ENCODE measurements at regions not wholly inside any gene's neighbourhood (a gene's known extent, or its start where the extent isn't known, plus 50 kb on each side); places are given as distances from the start of the nearest gene placed in this dataset.

- DNase-seq (ENCODE audit: low read depth in 1 of 2, low spot score in 1 of 2), result no peak
These were observed 429.1 kb upstream of the ARGLU1 start for GRCh38 chr13:106996867-106997618.

- no peak for DNase-seq (ENCODE audit: low read depth in 1 of 2, low spot score in 1 of 2)
These were observed 422.7 kb upstream of the ARGLU1 start for GRCh38 chr13:106990594-106990993.

DNA sequence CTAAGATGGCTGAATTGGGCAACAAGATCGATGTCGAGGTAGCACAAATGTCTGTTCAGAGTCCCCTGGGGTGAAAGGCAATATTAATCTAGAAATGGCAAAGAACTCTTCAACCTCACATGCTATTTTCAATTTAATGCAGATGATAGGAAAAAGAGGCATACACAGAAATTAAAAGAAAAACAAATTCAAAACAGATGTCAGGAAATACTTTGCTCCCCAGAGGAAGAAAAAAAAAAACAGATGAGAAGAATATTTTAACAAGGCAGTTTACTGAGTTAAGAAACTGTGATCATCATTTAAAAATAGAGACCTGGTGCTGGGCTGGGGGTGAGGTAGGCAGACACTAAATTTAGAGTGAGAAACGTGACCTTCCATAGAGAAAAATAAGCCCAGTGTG lies 421.9 kb upstream of the ARGLU1 start:
- no peak for DNase-seq (ENCODE audit: low read depth in 1 of 2, low spot score in 1 of 2)

GRCh38 chr13:106987427-106987785 lies 419.5 kb upstream of the ARGLU1 start:
- no peak for DNase-seq (ENCODE audit: low read depth in 1 of 2, low spot score in 1 of 2)

DNA sequence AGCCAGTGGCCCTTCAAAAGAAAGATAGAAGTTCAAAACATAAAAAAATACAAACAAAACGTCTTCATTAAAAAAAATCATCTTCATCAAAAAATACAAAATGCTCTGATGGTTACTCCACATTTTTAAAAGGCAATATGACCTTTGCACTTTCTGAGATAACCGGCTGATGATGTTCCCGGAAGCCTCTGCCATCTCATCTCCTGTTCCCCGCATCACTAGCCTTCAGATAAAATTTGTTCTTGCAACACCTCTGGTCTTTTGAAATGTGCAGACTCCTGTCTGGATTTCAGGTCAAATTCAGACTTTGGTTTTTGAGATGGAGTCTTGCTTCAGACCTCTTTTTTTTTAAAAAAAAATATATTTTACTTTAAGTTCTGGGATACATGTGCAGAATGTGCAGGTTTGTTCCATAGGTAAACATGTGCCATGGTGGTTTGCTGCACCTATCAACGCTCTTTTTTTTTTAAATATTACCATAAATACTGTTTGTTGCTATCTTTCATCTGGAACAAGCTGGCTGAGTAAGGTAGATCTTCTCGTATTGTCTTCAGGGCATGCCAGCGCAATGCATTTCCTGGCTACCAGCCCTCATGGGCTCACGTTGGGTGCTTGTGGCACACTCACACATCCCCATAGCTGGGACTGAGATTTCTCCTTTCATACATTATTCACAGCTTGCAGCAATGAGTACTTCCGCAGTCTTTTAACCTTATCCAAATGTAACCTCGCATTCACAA lies 418.9 kb upstream of the ARGLU1 start:
- no peak for DNase-seq (ENCODE audit: low read depth in 1 of 2, low spot score in 1 of 2)

GRCh38 chr13:106986033-106986484 lies 418.1 kb upstream of the ARGLU1 start:
- no peak for DNase-seq (ENCODE audit: low read depth in 1 of 2, low spot score in 1 of 2)

GRCh38 chr13:106985481-106985880 lies 417.5 kb upstream of the ARGLU1 start:
- DNase-seq (ENCODE audit: low read depth in 1 of 2, low spot score in 1 of 2), result no peak

DNA sequence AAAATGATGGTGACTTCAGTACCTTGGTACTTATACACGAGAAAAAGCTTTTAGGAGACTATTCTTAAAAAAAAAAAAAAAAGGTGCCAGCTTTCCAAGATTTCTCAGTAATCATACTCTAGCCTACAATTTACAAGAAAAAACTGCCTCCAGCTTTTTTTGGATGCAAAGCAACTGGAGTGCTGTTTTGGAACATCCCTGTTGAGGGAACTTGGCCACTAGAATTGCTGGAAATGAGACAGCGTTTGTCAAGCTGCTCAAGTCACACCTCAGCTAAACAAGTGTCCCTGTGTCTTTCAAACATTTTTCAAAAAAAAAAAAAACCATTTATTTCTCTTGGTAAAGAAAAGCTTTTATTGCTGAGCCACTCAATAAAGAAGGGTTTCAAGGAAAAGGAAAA lies 413.1 kb upstream of the ARGLU1 start:
- DNase-seq (ENCODE audit: low read depth in 1 of 2, low spot score in 1 of 2), result no peak

DNA sequence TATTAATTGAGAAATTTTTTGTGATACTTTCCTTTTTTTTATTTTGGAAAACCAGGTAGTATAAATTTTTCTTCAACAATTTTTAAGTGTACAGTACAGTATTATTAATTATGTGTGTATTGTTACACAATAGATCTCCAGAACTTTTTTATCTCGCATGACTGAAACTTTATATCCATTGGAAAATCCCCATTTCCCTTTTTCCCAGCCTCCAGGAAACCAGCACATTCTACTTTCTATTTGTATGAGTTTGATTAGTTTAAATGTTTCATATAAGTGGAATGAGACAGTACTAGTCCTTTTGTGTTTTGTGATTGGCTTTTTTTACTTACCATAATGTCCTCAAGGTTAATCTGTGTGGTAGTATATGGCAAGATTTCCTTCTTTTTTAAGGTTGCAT lies 399.5 kb upstream of the ARGLU1 start:
- no peak for DNase-seq (ENCODE audit: low read depth in 1 of 2, low spot score in 1 of 2)

DNA sequence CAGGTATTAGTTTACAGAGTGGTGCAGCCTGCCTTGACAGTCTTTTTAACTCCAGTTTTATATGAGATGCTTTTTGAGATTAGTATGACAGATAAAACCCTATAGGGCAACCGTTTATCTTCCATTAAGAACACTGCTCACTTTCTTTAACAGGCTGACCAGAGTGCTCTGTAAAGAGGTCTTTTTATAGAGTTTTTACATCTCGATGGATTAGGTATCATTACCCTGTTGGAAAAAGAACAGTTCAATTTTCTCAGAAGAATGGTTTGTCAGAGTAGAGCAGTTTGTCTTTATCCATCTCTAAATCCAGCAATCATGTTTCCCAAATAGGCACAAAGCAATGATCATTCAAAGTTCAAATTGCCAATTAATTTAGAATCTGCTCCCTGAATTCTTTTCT lies 395.2 kb upstream of the ARGLU1 start:
- no peak for DNase-seq (ENCODE audit: low read depth in 1 of 2, low spot score in 1 of 2)

- DNase-seq (ENCODE audit: low read depth in 1 of 2, low spot score in 1 of 2), result no peak
These were observed 393.7 kb upstream of the ARGLU1 start for GRCh38 chr13:106961651-106962050.

DNA sequence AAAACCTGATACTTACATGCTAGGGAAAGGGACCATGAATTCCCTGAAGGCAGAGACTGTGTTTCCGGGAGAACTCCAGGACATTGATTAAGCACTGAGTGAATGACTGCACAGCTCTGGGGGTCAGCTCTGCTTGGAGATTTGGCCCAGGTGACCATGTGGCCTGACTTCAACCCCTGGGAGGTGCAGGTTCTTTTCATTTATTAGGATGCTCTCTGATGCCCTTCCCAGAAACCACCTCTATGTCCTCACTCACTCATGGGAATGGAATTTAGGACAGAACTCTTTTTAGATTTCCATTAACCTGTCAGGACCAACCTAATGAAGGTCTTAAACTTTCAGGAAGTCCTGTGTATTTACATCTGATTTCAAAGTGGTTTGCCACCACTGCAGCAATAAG lies 393.3 kb upstream of the ARGLU1 start:
- DNase-seq (ENCODE audit: low read depth in 1 of 2, low spot score in 1 of 2), result no peak

DNA sequence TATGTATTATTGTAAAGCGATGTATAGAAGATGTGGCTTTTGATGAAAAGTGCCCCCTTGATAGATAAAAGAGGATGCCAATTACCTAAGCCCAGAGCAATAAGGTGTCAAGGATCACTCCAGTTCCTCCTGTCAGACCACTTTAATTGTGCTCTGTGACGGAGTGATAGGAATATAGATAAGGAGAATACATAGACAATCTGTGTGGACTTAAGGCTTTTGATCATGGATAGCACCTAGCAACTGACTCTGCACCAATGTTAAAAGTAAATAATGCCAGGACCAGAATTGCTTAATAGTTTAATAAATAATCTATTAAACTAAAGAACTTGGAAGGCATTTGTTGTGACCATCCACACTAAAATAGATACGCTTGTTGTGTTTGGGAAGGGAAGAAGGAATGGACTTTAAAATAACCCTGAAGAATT lies 390.7 kb upstream of the ARGLU1 start:
- DNase-seq (ENCODE audit: low read depth in 1 of 2, low spot score in 1 of 2), result no peak

DNA sequence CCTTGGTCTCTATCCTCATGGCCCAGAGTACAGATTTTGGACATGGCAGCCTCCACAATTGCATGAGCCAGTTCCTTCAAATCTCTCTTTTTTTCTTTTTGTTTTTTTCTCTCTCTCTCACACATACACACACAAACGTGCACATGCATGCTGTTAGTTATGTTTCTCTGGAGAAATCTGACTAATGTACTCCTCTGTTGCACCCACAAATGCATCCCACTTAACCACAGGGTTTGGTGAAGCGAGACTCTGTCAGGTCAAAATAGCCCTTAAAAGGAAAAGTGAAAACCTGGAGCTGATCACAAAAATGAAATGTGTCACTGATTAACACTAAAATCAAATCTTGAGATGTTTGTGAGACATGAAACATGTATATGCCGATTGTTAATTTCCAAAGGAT lies 374.6 kb upstream of the ARGLU1 start:
- no peak for DNase-seq (ENCODE audit: low read depth in 1 of 2, low spot score in 1 of 2)

DNA sequence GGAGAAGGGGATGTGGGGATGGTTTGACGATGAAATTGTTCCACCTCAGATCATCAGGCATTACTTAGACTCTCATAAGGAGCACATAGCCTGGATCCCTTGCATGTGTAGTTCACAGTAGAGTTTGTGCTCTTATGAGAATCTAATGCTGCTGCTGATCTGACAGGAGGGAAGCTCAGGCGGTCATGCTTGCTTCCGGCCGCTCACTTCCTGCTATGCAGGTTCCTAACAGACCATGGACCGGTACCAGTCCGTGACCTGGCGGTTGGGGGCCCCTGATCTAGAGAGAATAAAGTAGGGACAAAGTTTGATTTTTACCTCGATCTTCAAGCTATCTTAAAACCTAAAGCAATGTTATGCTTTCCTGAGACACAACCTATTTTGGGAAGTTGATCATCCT lies 373.8 kb upstream of the ARGLU1 start:
- DNase-seq (ENCODE audit: low read depth in 1 of 2, low spot score in 1 of 2), result no peak

DNA sequence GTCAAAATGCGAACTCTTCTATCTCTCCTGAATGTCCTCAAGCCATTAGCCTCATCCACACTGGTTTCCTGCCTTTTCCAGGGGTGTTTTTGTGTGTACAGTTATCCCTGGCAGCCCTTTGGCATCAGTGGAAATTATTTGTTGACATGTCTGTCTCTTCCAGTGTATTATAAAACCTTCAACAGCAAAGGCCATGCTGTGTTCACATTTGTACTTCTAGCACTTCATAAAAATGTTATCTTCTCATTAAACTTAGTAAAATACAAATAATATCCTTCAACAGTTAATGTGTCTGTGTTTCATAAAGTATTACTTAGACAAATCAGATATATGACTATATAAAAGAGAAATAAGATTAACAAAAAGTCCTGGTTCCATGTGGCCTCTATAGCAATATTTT lies 359.5 kb upstream of the ARGLU1 start:
- no peak for DNase-seq (ENCODE audit: low read depth in 1 of 2, low spot score in 1 of 2)

GRCh38 chr13:106922384-106922783 lies 354.4 kb upstream of the ARGLU1 start:
- DNase-seq (ENCODE audit: low read depth in 1 of 2, low spot score in 1 of 2), result no peak

DNA sequence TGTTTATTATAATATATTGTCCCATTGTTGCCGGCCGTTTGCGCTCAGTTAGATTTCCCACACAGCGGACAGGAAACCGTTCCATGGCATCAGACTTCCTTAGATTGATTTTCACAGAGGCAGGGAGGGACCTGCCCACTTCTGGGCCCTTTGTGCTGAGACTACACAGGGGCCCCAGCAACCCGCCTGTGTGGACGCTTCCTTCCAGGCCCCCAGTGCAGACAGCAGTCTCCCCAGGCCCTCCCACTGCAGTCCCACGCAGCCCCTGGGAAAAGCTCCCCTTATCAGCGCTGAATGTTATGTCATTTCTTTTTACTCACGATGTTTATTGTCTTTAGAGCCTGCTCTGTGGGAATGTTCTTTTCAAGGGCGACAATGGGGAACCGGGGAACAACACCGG lies 351.7 kb upstream of the ARGLU1 start:
- DNase-seq (ENCODE audit: low read depth in 1 of 2, low spot score in 1 of 2), result no peak

GRCh38 chr13:106919133-106919532 lies 351.2 kb upstream of the ARGLU1 start:
- DNase-seq (ENCODE audit: low read depth in 1 of 2, low spot score in 1 of 2), result no peak

GRCh38 chr13:106918557-106918860 lies 350.6 kb upstream of the ARGLU1 start:
- no peak for DNase-seq (ENCODE audit: low read depth in 1 of 2, low spot score in 1 of 2)

- DNase-seq (ENCODE audit: low read depth in 1 of 2, low spot score in 1 of 2), result peak; percentile 11 to 58
These were observed 350.0 kb upstream of the ARGLU1 start for GRCh38 chr13:106917673-106918556.

DNA sequence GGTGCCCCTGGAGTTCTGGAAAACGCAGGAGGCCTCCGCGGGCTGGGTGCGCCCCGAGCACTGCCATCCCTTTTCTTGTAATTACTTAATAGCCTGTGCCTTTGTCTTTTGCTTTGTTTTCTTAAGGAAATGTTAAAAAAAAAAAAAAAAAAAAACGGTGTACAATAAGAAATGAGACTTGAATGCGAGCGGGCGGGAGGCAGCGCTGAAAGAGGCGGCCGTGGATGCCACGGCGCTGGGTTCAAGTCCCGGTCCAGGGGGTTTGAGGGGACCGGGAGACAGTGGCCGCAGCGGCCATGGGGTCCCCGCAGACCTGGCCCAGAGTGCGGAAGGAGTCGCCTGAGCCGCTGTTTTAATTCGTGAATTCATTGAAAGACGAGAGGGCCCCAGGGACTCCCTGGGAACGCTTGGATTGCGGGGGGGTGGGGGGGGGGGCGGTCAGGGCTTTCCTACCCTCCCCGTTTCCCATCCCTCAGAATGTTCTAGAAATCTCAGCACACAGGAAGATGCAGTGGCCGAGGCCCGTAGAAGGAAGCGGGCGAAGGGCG lies 349.2 kb upstream of the ARGLU1 start:
- no peak for DNase-seq (ENCODE audit: low read depth in 1 of 2, low spot score in 1 of 2)
